ENCODE measurements at regions not wholly inside any gene's neighbourhood (a gene's known extent, or its start where the extent isn't known, plus 50 kb on each side); places are given as distances from the start of the nearest gene placed in this dataset.

DNA sequence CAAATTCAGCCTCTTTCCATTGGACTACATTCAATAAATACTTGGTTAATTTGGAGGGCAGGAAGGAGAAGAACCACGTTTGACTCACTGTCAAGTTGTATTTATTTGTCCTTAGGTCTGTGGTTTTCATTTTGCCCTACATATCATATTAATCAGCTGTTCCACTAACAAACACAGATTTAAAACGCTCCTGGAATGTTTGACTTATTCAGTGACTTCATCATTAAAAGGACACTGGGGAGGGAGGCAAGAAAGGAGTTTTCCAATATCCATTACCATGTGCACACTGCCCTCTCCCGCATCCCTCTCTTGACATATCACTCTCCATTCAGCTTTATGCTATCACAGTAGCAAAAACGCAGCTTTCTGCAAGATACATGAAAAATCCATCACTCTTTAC is 98.2 kb upstream of the C1orf87 start:
- peak; percentile 58 for DNase-seq (ENCODE audit: low read depth)

DNA sequence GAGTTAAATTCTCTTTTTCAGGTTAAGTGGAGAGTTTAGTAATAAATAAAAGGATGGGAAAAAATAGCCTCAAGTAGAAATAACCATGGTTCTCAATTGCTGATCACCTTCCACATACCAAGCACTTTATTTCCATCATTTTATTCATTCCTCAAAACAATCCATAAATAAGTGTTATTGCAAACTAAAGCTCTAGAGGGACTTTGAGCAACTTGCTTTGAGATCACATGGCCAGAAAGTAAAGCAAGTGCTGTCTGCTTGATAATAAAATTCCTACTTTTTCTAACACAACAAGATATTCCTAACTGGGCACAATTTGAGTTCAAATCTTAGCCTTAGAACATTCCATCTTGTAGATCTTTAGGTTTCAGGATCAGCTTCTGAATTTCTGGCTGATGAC is 97.1 kb upstream of the C1orf87 start:
- no peak for DNase-seq (ENCODE audit: low read depth)

DNA sequence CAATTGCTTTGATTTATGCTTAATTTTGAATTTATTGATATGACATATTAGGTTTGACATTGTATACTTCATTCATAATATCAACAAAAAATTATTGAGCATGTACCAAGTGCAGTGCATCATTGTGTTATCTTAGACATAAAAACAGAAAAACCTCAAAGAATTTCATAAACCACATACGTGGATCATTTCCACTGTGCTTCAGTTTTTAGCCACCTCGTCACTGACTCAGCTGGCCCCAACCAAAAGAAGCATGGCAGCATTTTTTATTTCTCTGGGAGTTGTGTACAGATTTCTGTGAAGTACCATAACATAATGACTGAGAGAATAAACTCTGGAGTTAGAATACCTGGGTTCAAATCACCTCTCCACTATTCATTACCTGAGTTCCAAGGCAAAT is 95.6 kb upstream of the C1orf87 start:
- DNase-seq (ENCODE audit: low read depth), result no peak

DNA sequence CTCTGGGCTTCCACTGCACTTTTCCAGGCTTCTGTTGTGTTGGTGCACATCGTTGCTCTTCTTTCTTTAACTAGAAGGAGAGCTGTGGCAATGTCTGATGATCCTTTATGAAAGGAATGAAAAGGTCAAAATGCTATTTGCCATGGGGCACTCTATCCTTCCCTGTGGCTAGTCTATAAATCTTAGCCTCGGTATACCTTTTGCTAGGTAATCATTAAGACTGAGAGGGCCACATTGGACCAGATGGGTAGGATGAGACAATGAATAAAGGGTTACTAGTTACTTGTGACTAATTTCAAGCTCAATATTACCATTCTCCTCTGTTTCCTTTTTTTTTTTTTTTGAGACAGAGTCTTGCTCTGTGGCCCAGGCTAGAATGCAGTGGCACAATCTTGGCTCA is 89.4 kb upstream of the C1orf87 start:
- DNase-seq (ENCODE audit: low read depth), result no peak

DNA sequence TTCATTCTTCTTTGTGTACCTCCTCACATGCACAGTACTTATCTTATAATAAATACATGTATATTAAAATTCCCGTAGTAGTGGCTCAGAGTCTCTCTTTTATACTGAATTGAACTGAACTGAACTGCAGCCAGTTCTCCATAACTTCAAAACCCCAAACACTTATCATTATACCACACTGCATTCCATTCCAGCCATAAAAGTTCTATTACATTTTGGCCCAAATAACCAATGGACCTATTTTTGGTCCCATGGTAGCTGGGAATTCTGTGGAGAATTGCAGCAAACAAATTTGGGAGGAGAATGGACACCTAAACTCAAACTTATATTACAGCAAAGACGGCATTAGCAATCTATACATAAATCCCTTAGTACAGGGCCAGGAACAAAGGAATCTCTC is 86.6 kb upstream of the C1orf87 start:
- DNase-seq (ENCODE audit: low read depth), result no peak

DNA sequence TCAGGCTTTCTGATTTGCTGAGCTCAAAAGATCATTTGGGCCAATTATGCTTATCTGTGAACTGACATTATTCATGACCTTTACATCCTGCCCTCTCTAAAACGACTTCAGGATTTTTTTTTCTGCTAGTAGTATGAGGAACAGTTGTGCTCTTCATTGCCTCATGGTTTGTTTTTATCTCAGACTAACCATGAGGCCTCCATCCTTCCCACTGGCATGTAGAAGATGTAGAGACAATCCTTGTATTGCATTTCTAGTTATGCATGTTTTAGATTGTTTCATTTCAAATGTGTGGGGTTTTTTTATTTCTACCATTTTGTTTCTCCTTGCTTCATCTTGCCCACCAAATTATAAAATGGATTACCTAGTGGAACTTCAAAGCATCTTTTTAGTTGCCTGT is 82.8 kb upstream of the C1orf87 start:
- DNase-seq (ENCODE audit: low read depth), result no peak

DNA sequence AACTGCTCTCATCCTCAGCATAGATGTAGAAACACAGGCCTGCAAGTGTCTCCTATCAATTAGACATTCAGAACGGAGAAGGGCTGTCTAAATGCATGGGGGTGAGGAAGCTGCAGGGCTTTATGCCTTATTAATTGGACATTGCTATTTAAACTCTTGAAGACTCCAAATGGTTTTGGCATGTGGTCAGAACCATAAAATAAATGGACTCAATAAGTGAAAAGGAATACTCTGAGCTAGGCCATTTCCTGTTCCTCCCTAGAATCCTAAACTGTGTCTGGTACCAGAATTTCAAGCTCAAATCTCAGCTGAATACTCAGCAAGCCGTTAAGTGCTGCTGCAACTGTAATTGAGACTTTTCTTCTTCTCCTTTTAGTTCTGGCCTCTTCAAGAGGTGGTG is 80.4 kb upstream of the C1orf87 start:
- DNase-seq (ENCODE audit: low read depth), result no peak

DNA sequence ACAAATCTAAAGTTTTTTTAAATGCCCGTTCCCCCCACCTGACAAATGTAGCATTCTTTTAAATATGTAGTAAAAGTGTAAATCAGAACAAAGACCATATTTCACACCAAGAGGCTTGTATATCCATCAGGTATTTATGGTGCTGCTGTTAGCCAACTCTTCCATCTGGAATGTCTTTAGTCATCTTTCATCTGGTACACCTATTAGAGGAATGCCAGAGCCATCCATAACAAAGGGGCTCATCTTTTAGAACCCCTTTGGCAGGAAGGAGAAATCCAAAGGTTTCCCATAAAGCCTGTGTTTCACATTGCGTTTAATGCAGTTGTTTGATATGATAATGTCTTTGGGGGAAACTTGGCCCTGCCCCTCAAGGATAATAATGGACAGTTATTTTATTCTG is 79.3 kb upstream of the C1orf87 start:
- no peak for DNase-seq (ENCODE audit: low read depth)

DNA sequence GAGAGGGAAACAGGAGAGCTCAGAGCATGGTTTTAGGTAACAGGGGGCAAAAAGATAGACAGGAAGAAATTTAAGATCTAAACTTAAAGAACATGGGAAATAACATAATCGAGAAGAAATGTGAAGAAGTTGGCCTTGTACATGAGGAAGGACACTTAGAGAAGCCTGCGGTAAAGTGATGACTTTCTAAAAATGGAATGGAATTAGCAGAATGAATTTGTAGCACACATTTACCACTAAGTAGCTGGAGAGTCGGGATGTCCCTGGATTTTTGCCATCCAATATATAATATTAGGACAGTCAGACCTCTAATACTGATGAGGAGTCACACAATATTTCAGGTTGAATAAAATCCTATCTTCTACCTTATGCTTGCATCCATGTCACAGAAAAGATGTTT is 77.7 kb upstream of the C1orf87 start:
- no peak for DNase-seq (ENCODE audit: low read depth)

DNA sequence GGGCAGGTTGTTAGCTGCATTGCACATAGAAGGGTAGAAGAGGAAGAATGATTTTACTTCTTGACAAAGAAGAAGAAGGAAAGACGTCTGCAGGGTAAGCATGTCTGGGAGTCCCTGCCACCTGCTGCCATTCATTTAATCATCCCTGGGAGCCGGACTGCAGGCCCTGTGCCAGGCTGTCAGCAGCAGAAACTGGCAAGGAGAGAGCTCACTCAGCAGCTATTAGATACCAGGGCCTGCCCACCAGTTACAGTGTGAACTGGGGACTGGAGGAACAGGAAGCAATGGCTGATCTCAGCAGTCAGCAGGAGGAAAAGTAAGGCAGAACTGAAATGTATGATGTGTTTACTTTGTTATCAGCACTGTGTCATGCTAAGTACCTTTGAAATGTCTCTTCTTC is 75.7 kb upstream of the C1orf87 start:
- DNase-seq (ENCODE audit: low read depth), result no peak

DNA sequence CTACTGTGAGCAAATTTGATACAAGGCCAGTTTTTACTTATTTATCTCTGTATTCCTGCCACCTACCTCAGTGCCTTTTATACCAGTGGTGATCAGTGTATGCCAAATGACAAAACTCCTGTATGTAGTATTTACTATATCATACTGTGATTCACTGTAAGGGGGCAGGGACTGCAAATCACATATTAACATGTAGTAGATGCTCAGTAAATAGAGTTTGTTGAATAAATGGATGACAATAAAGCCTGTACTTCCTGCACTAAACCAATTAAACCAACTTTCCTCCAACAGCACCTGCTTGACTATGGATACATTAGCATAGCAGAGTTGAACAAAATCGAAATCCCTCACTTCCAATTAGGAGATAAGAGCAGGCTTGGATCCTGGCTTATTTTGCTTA is 73.3 kb upstream of the C1orf87 start:
- DNase-seq (ENCODE audit: low read depth), result no peak

DNA sequence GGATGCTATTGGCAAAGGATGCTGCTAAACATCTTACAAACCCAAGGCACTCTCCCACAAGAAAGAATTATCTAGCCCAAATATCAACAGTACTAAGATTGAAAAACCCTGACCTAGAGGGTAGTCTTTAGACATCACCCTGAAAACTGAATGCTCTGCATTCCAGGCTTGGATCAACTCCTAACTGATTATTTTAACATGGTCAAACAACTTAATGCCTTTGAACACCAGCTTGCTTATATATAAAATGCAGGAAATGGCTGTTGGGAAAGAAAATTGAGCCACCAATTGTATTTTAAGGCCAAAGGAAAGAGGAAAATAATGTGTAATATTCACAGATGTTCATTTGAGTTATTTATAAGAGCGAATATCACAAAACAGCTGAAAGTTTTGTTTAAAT is 72.2 kb upstream of the C1orf87 start:
- DNase-seq (ENCODE audit: low read depth), result no peak

DNA sequence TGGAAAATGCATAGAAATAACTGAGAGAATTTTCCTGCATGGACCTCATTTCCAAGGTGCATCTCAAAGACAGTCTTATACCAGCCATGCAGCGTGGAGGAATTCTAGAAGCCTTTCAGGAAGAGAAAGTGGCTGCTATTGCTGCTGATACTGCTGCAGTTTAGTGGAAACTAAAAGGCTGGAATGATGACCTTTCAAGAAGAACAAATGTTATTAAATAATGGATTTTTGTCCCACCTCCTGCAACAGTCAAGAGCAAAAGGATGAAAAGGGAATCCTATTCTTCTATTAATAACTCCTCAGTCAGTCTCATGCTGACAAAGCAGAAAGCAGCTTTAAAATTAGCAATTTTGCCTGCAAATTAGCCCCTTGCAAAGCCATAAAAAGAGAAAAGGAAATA is 68.2 kb upstream of the C1orf87 start:
- no peak for DNase-seq (ENCODE audit: low read depth)

DNA sequence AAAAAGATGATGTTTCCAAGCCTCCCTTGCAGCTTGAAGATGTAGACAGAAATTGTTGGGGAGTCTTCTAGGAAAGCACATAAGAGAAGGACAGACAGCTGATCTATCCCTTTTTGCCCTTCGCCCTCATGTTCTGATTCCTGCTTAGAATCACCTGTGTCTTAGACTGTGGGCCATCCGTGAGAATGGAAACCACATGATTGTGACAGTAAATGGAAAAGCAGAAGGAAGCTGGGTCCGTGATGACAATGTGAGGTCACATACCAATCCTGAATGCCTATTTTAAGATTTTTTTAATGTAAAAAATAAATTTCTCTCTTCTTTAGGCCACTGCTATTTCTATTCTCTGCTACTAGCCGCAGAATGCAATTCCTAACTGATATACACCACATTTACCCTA is 67.7 kb upstream of the C1orf87 start:
- DNase-seq (ENCODE audit: low read depth), result no peak

DNA sequence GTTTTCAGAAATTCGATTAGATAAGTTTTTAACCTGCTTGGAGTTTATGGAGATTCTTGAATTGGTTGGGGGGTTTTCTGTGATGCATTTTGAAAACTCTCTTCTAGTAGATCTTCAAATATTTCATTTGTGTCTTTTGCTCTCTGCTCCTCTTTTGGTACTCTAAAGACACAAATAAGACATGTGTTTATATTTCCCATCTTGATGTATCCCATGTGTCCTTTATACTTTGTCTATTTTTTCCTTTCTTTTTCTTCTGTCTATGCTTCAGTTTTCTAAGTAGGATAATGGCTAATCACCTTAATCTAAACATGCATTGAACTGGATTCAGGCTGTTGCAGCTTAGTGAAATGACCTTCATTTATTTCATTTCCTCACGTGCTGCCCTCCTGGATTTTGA is 63.8 kb upstream of the C1orf87 start:
- DNase-seq (ENCODE audit: low read depth), result no peak

DNA sequence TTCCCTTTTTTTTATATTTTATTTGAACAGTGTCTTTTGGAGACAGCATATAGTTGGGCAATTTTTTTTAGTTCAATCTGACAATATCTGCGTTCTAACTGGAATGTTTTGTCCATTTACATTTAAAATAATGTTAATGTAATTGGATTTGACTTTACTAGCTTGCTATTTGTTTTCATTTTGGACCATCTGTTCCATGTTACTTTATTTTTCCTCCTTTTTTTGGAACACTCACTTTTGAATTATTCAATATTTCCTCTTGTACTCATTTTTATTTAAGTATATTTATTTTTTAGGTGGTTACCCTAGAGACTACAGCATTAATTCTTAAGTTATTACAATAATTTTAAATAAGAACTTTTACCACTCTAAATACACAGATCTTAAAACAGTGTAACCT is 62.8 kb upstream of the C1orf87 start:
- no peak for DNase-seq (ENCODE audit: low read depth)

DNA sequence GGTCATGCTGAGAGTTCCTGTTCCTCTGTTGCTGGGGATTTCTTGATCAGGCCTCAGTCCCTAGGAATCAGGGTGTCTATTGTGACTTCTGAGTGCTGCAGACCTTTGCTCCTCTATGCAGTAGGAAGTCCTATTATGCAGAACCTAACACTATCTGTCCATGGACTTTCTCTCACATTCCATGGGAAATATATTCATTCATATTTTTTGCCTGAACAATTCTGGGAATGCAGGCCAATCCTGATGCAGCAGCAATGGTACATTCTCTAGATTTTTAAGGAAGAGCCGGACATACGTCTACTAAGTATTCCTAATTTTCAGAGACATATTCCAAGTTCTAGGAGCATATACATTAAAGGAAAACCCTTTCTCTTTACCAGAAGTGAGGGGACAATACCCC is 61.1 kb upstream of the C1orf87 start:
- no peak for DNase-seq (ENCODE audit: low read depth)

DNA sequence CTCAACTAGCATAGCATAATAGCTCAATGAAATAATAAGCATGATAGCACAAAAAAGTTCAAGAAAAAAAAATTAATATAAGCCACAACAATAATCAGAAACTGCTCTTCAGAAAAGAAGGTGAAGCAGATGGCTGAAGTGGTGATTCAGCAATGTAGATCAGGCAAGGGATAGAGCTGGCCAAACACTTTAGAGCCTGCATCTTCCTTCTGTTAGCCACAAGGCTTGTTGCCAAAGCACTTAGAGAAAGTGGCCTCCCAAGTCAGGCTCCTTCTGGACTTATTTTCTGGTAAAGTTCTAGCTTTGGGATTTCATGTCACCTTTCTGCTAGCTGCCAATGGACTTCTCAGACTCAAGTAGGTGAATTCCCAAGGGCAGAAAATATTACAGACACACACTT is 60.3 kb upstream of the C1orf87 start:
- peak; percentile 60 for DNase-seq (ENCODE audit: low read depth)

DNA sequence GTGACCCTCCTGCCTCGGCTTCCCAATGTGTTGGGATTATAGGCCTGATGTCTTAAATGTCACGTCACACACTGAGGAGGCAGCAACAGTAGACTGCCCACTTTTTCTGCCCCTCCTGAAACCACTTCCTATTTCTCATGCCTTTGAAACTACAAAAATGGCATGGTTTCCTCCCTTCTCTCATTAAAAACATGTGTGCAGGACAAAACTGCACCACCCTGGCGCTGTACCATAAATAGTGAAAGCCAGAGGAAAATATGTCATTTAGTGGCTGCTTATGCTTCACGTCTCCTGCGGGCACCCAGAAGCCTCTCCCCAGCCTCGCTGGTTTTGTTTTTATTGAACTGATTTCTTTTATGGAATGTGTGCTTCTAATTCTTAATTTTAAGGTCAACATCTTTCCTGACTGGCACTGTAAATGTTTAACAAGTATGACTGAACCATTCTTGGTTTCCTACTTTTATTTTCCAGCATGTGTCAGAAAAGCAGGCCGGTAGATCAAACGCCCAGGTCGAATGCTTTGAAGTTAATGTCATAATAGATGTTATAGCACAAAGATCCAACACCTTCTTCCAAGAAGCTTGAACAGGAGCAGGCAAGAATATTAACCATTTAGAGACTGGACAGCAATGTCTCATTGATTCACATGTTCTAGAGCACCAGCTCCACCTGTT is 59.6 kb upstream of the C1orf87 start:
- DNase-seq (ENCODE audit: low read depth), result peak; percentile 94

DNA sequence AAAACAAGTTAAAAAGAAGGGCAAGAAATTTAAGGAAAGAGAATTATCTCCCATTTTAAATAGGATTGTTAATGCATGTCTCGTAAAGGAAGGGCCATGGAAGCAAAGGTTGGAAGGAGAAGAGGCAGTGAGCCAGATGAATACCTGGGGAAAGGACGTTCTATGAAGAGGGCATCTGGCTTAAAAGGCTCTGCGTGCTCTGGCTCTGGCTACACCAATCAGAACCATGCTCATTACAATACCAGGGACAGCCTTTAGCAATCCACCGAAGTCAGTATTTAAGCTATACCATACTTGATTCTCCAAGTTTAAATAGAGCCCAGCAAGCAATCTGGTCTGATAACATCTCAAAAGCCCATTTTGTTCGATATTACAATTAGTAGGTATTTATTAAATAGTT is 58.5 kb upstream of the C1orf87 start:
- DNase-seq (ENCODE audit: low read depth), result no peak

DNA sequence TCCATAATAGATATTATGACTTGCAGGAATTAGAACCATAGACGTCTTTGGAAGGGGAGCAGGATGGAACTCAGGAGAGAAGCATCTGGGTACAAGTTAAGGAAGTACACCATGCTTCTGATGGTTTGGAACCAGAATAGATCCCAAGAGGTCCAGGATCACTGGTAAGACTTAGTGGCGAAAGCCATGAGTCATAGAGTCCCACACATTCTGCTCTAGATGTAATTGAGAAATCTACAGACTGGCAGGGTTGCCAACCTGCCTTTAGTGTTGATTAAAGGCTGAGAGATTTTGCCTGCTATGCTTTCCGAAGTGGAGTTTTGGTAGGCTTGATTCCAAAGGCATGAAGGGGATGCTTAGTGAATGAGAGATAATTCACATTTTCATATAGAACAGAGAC is 57.1 kb upstream of the C1orf87 start:
- DNase-seq (ENCODE audit: low read depth), result no peak

DNA sequence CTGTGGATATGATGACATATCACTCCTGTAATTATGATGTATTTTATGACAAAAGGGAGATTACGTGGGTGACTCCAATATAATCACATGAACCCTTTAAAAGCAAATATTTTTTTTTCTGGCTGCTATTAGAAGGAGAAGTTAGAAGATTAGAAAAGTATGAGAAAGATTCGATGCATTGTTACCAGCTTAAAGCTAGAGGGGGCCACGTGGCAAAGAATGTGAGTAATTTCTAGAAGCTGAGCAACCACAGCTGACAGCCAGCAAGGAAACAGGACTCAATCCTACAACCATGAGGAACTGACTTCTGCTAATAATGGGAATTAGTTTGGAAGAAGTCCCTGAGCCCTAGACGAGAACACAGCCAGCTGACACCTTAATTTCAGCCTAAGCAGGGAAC is 56.3 kb upstream of the C1orf87 start:
- no peak for DNase-seq (ENCODE audit: low read depth)

DNA sequence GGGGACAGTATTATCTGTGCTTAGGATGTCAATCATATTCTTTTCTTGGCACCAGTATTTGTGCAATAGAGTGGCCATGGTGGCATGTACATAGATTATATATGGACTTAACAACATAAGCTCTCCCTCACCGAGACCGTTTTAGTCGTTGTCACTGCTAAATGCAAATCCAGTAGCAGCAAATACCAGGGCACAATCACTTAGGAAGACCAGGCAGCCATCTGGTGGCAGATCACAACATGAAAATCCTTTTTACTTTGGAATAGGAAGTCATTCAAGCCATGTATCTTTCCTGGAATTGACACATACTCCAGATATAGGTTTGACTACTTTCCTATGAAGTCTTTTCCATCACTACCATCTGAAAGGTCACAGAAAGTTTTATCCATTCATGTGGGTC is 53.2 kb upstream of the C1orf87 start:
- no peak for DNase-seq (ENCODE audit: low read depth)
